NCI-H524 (cell line): ENCODE measurements at regions not wholly inside any gene's neighbourhood (a gene's known extent, or its start where the extent isn't known, plus 50 kb on each side); places are given as distances from the start of the nearest gene placed in this dataset.

Experiments
- DNase-seq, 2 experiments: peaks; one replicate each; lab custom pipeline; 2025; lab: John Stamatoyannopoulos, UW

- DNase-seq: peak in 1 of 2 experiments; percentile 4
Measured at GRCh38 chr2:5236249-5236648, 455.9 kb upstream of the SOX11 start.

DNA sequence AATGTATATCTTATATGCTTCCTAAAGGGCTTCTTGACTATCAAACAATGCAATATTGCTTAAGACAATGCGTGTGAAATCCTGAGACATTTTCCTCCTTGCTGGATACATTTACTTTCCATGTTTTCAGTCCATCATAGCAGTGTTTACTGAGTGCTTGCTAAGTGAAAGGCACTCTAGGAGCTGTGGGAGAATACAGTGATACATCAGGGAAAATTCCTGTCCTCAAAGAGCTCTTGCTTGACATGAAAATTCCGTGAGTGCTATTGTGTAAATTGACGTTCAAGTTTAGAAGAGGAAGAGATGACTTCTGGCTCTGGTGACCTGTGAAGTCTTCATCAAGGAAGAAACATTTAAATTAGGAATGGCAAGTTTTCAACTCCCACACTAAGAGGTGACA lies 449.4 kb upstream of the SOX11 start:
- DNase-seq: no peak

DNA sequence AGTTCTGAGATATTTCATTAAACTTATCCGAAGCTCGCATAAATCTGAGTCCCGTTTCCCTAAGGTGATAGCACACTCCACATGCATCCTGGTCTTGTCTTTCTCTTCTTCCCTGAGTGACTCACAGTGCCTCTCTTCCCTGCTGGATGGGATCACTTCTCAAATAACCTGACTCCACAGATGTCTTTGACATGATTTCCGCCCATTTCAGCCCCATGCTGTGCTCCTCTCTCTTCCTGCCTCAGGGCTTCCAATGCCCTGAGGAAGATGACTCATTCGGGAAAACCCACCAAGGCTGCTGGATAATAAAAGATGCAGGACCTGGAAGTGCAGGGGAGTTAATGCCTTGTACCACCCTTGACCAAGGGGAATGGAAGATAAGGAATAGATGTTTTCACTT lies 441.7 kb upstream of the SOX11 start:
- DNase-seq: no peak

GRCh38 chr2:5253263-5253662 lies 438.9 kb upstream of the SOX11 start:
- no peak for DNase-seq

GRCh38 chr2:5254791-5255332 lies 437.3 kb upstream of the SOX11 start:
- DNase-seq: no peak

DNA sequence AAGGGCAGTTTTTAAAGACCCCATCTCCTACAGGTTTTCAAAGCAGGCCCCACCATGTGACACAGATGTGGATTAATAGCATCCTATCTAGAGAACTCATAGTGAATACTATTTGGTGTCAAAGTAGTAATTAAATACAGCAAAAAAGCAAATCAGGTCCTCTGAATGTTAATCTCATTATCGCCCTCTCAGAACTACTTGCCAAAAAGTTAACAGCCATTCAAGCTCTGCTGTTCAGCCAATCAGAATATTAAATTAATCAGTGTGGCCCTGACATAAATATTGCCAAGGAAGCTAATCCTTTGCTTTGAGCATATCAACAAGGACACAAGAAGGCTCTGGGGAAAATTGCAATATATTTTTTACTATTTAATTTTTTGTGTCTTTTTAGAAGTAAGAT lies 428.9 kb upstream of the SOX11 start:
- DNase-seq: peak; percentile 9 to 75

GRCh38 chr2:5264361-5264760 lies 427.8 kb upstream of the SOX11 start:
- DNase-seq: no peak

- no peak for DNase-seq
Measured at GRCh38 chr2:5285061-5285460, 407.1 kb upstream of the SOX11 start.

- peak; percentile 44 to 86 for DNase-seq
Measured at GRCh38 chr2:5285872-5286769, 406.1 kb upstream of the SOX11 start.

GRCh38 chr2:5287558-5288334 lies 404.4 kb upstream of the SOX11 start:
- no peak for DNase-seq

GRCh38 chr2:5290900-5291546 lies 401.2 kb upstream of the SOX11 start:
- peak in 1 of 2 experiments; percentile 11 for DNase-seq

GRCh38 chr2:5304640-5305039 lies 387.5 kb upstream of the SOX11 start:
- no peak for DNase-seq

- peak in 1 of 2 experiments; percentile 65 for DNase-seq
Measured at GRCh38 chr2:5315041-5315440, 377.1 kb upstream of the SOX11 start.

GRCh38 chr2:5315512-5315911 lies 376.7 kb upstream of the SOX11 start:
- peak; percentile 97 to 99 for DNase-seq

DNA sequence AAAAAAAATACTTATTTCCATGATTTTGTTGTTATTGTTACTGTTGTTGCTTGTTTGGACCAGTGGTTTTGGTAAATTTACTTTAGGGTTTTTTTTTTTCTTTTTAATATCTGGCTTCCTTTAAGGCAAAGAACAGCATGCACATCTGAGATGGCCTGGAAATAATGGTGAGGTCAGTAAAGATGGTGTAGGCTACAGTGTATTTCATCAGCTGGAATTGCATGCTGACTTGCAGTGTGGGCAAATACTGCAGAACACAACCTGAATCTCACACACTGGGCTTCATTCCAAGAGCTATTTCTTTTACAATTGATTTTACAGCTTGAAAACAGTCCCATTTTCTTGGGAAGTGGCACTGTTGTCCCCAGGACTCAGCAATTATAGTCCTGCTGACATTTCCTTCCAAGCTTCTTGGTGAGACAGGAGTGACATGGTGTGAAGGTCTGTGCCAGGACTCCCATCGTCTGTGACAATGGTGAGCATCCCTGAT lies 376.1 kb upstream of the SOX11 start:
- peak in 1 of 2 experiments; percentile 33 for DNase-seq

DNA sequence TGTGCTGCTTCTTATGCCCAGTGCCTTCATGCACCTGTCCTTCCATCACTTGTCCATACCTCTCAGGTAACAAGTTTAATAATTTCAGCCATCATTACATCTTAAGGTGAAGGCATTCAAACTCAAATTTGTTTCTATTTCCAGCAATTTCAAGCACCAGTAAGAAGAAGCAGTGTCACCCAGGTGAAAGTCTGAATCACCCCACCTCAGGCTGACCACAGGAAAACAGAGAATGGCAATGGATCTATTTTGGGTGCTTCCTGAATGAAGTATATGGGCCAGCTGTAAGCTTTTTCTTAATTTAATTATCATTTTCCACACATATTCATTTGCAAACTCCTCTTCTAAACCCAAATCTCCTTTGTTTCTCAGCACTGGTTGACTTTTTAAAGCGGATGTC lies 372.7 kb upstream of the SOX11 start:
- DNase-seq: no peak

DNA sequence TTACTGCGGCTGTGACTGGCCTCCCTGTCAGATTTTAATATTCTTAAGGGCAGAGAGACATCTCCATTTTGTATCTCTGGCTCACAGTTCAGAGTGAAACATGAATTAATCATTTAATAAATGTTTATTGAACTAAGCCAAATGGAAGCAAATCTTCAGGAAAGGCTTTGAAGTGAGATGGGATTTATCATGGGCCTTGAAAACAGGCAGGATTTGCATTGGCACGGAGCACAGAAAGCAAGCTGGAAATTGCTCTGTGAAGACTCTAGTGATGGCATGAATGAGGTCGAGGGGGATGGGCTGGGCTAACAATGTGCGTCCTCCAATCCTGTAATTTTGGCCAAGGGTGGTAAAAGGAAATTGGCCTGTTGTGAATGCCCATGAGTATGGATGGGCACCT lies 369.8 kb upstream of the SOX11 start:
- no peak for DNase-seq

- DNase-seq: no peak
Measured at GRCh38 chr2:5325523-5325922, 366.7 kb upstream of the SOX11 start.

DNA sequence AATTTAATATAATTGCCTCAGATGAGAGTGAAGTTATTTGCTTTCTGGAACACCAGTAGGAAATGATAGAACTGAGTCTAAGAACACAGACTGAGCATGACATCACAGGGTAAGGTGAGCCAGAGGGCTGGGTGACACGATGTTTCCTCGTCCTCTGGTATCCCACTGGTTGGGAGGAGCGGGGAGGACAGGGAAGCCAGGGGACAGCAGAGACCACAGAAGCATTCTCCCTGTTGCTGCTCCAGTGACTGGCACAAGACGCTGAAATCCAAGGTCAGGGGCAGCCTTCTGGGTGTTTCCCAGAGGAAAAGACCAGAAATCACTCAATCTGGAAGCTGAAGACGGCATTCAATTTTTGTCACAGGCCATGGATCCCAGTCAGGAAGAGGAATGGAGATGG lies 363.4 kb upstream of the SOX11 start:
- no peak for DNase-seq

GRCh38 chr2:5329763-5330162 lies 362.4 kb upstream of the SOX11 start:
- no peak for DNase-seq

DNA sequence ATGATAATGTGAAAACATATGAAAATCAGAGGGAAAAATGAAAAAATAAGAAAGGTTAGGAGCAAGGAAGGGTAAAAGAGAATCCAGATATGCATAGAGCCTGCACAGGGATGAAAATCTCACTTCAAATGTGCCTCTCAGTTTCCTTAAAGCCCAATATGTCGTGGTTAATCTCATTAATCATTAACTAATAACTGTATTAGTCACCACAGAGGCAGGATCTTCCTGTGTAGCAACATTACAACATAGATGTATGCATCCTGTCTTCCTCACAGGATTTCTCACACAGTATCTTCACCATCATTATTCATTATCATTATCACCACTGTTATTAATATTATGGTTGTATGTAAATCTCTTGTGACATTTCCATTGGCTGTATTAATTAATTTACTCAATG lies 361.2 kb upstream of the SOX11 start:
- DNase-seq: no peak

- no peak for DNase-seq
Measured at GRCh38 chr2:5332925-5333324, 359.3 kb upstream of the SOX11 start.
